Stimulated activated CD4-positive, alpha-beta T cell treated with anti-CD3 and anti-CD28 coated beads, Interleukin-1b, Interleukin-23, amount 100 ng/mL, for 1 hour (primary cell): ENCODE measurements at regions not wholly inside any gene's neighbourhood (a gene's known extent, or its start where the extent isn't known, plus 50 kb on each side); places are given as distances from the start of the nearest gene placed in this dataset.
"Not testable (repeated sequence)": the region's sequence is repeated elsewhere in the genome, so short reads cannot be mapped to it uniquely, and the experiment has no call there.

ENCODE experiments used
- DNase-seq, 2 donors: peaks; one replicate each; pipeline ENCODE4 v3.0.0-alpha.2; 2020; ENCODE audit warnings: low read depth in 2 of 2

DNA sequence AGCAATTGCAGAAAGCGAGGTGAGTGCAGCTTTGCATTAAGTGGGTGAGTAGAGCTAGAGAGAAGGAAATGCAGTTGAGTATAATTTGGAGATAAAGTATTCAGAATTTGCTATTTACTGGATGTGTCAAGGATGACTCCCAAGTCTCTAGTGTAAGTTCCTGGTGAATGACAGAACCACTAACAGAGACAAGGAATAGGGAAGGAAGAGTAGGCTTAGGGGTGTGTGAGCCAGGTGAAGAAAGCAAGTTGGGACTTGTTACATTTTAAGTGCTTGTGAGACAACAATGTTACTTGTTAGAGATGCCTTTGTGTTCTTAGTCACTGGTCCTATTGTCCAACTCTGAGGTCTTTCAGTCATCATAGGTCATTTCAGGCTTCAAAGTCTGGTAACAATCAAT lies 70.8 kb downstream of the TBC1D26 start:
- DNase-seq: not testable (repeated sequence)

GRCh38 chr17:15806825-15807224 lies 74.7 kb downstream of the TBC1D26 start:
- not testable (repeated sequence) for DNase-seq

DNA sequence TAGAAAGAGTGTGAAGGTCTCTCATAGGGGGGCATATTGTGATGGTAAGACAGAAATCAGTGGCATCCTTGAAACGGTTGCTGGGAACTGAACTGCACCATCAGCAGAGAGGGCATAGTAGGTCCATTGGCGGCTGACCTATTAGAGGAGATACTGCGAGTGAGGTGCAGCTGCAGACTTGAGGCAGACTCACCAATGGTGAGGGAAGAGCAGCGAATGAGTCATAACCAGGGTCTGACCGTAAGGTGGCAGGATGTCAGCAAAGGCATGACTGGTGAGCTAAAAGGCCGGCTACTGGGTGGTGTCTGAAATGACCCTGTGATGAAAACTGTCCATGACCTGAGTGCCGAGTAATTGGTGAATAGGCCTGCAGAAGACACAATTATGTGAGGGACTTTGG lies 81.3 kb downstream of the TBC1D26 start:
- DNase-seq: not testable (repeated sequence)

DNA sequence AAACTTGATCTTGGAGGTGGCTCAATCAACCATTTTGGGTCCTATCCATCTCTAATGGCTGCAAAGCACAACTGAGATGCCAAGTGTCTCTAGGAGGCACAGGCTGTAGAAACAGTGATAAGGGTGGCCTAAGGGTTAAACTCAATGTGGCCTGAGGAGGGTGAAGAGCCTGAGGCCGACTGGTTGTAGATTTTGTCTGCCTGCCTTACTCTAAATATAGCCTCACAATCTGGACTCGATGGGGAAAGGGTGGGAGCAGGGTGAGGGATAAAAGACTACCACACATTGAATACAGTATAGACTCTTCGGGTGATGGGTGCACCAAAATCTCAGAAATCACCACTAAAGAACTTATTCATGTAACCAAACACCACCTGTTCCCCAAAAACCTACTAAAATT lies 81.9 kb downstream of the TBC1D26 start:
- DNase-seq: not testable (repeated sequence)

GRCh38 chr17:15817861-15818260 lies 85.8 kb downstream of the TBC1D26 start:
- DNase-seq: not testable (repeated sequence)

DNA sequence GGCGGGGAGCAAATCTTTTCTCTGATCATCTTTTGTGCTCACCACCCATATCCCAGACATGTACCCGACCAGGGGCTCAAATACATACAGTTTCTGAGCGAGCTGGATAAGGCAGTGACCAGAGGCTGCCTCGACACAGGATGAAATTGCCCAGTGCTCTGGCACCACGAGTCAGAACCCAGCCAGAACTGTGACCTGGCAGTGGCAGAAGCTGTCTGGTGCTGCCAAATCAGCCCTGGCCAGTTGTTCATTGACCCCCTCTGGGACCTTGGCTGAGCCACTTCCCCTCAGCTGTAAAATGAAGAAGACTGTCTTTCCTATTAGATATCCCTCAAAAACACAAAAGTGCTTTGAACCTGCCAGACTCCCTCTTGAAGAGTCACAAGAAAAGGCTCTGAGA lies 90.2 kb downstream of the TBC1D26 start:
- DNase-seq: not testable (repeated sequence)

GRCh38 chr17:15828727-15829314 lies 96.7 kb downstream of the TBC1D26 start:
- peak; percentile 34 to 63 for DNase-seq

DNA sequence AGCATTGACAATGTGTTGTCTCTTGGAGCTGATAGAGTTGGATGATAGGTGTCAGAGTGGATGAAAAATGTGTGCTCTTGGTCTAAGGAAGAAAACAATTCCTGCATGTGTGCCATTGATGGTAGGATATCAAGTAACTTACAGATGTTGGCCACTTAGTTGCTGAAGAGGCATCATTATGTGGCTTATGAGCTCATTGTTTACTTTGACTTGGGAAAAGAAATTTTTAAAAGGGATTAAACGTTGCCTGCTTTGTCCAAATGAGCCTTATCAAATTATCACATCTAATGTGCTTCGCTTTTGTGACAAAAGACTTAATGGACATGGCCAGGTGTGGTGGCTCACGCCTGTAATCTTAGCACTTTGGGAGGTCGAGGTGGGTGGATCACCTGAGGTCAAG lies 98.1 kb downstream of the TBC1D26 start:
- not testable (repeated sequence) for DNase-seq

GRCh38 chr17:15831182-15831581 lies 99.1 kb downstream of the TBC1D26 start:
- not testable (repeated sequence) for DNase-seq

- not testable (repeated sequence) for DNase-seq
Observed at GRCh38 chr17:15832921-15833480, 100.9 kb downstream of the TBC1D26 start.

DNA sequence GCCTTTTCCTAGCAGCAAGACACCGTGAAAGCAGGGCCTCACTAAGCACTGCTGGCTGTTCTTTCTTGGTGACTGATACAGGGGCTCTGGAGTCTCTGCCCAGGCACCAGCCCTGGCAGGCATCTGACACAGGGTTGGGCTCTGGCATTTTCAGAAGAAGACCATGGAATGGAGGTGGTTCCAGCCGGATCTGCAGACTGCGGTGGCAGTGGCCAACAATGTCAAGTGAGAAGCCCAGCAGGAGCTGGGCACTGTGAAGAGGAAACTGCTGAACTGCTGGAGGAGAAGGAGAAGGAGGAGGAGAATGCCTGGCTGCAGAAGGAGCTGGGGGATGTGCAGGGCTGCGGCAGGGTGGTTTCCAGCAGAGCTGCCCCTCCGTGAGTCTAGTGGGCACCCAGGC lies 101.8 kb downstream of the TBC1D26 start:
- DNase-seq: not testable (repeated sequence)

DNA sequence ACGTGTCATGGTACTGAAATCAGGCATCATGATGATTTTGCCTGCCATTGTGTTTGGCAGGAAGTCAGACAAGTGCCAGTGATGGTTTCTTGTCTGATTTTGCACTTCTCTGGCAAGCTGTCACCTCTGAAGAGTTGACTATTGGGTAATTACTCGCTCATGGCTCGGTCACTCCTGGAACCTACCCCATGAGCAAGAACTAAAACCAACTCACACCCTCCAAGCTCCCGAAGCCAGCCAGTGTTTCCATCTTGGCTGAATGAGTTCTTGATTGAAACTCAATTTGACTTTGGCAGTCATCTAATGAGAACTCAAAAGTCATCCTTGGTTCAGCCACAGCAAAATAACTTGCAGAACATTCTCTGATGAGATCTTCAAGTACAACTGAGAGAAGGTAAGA lies 103.4 kb downstream of the TBC1D26 start:
- DNase-seq: not testable (repeated sequence)

- DNase-seq: not testable (repeated sequence)
Observed at GRCh38 chr17:15836249-15836982, 104.3 kb downstream of the TBC1D26 start.

- DNase-seq: not testable (repeated sequence)
Observed at GRCh38 chr17:15836991-15837390, 104.9 kb downstream of the TBC1D26 start.

- DNase-seq: not testable (repeated sequence)
Observed at GRCh38 chr17:15847447-15848229, 97.3 kb upstream of the ADORA2B start.

DNA sequence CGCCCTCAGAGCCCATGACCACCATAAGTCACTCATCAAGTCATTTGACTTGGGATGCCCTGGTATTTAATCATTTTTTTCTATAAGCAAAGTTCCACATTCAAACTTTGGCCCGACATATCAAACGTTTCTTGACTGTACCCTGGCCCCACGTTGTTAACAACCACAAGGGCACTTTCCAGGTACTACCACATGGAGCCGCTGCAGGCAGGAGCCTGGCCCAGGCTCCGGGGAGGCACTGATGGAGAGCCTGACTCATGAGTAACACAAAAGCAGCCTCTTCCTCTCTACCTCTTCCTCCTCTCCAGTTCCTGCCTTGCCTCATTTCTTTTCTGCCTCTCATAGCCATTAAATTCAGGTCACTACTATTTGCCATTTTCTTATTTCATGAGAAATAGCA lies 95.9 kb upstream of the ADORA2B start:
- DNase-seq: peak; percentile 7 to 21

DNA sequence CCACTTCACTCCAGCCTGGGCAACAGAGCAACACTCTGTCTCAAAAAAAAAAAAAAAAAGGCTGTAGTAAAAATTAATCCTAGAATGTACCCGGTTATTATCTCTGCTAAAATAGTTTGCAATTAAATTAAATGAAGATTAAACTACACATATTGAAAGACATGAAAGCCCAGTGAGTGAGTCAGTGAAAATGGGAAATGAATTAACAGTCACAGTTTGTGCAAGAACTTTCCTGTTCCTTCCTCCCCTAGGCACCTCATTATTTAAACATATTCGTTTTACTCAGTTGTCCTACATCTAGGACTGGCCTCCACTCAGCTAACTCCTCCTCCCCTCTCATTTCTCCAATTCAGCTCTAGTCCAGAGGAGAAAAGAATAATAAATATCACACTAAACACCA lies 94.9 kb upstream of the ADORA2B start:
- DNase-seq: not testable (repeated sequence)

DNA sequence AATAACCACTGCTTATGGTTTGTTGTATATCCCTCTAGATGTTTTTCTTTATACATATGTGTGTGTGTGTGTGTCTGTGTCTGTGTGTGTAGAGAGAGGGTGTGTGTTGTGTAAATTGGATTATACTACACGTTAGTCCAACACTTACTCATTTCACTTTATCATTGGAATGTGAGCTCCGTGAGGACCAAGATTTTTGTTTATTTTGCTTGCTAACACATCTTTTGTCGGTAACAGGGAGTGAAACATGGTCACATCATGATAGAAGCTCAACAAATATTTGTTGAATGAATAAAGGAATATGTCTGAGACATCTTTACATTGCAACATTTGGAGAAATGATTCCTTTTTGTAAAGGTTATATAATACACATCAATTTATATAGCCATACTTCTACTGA lies 94.2 kb upstream of the ADORA2B start:
- not testable (repeated sequence) for DNase-seq

DNA sequence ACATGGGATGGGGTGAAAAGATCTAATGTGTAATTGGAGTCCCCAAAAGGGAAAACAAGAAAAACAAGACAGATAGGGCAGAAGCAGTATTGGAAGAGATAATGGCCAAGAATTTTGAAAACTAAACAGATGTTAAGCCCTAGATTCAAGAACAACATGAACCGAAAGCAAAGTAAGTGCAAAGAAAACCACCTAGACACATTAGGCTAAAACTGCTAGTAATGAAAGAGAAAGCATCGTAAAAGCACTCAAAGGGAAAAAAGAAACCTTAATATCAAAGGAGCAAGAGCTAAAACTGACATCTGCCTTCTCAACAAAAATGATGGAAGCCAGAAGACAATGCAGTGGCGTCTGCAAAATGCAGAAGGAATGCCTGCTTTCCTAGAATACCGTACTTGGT lies 92.1 kb upstream of the ADORA2B start:
- DNase-seq: not testable (repeated sequence)

DNA sequence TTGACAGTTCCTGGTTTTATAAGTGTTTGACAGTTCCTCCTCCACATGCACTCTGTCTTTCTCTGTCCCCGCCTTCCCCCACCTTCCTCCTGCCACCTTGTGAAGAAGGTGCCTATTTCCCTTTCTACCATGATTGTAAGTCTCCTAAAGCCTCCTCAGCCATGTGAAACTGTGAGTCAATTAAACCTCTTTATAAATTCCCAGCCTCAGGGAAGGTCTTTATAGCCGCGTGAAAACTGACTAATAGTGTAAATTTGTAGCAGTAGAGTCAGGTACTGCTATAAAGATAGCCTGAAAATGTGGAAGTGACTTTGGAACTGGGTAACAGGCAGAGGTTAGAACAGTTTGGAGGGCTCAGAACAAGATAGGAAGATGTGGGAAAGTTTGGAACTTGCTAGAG lies 88.7 kb upstream of the ADORA2B start:
- not testable (repeated sequence) for DNase-seq

DNA sequence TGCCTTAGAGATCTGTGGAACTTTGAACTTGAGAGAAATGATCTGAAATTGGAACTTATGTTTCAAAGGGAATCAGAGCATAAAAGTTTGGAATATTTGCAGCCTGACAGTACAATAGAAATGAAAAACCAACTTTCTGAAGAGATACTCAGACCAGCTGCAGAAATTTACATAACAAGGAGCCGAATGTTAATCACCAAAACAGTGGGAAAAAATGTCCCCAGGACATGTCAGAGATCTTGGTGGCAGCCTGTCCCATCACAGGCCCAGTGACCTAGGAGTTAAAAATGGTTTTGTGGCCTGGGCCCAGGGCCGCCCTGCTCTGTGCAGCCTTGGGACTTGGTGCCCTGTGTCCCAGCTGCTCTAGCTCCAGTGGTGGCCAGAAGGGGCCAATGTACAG lies 88.2 kb upstream of the ADORA2B start:
- DNase-seq: not testable (repeated sequence)

DNA sequence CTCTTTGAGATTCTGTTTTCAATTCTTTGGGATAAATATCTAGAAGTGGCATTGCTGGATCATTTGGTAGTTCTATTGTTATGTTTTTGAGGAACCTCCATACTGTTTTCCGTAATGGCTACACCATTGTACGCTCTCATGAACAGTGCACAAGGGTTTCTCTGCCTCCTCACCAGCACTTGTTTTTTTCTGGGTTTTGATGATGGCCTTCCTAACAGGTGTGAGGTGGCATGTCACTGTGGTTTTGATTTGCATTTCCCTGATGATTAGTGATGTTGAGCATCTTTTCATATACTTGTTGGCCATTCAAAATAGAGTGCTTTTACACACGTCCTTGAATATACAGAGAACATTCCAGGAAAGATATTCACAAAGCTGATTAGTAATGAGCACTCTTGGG lies 86.8 kb upstream of the ADORA2B start:
- not testable (repeated sequence) for DNase-seq
